Uterus (tissue), 2 donors: ENCODE measurements at regions not wholly inside any gene's neighbourhood (a gene's known extent, or its start where the extent isn't known, plus 50 kb on each side); places are given as distances from the start of the nearest gene placed in this dataset.

ENCODE experiments used
- CTCF ChIP-seq, 4 experiments: fragments of 200-600 bp in 2 of 4; fragments of 450-650 bp in 2 of 4; sonication (generic) in 2 of 4; IDR thresholded peaks; one replicate each; pipeline ENCODE4 v1.5.1; 2016 to 2019; ENCODE audit warnings: antibody characterized with exemption in 4 of 4, mild to moderate bottlenecking in 2 of 4, moderate library complexity in 1 of 4
- POLR2A ChIP-seq, 2 donors: fragments of 450-650 bp; IDR thresholded peaks; one replicate each; pipeline ENCODE4 v1.6.1; 2016; ENCODE audit warnings: antibody characterized with exemption in 2 of 2, mild to moderate bottlenecking in 1 of 2, moderate library complexity in 1 of 2

DNA sequence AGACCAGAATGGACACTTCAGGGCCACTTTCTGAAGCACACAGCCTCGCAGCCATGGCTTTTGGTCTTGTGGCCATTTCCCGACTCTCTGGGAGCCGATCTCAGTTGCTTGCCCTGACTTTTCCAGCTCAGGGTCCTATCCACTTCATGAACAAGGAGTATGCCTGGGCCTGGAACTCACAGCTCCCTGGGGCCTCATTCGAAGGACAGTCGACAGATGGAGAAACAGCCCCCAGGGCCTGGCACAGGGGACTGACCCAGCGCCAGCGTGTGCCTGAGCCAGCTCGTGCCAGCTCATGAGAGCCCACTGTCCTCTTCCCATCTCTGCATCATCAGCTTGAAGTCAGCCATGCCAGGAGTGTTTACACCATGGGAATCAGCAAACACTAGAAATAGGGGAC lies 134.6 kb upstream of the GPC1 start:
- TF ChIP-seq CTCF (IDR thresholded peaks at IDR 0.05) (no peak), POLR2A (IDR thresholded peaks at IDR 0.05) (no peak)
